ENCODE measurements at regions not wholly inside any gene's neighbourhood (a gene's known extent, or its start where the extent isn't known, plus 50 kb on each side); places are given as distances from the start of the nearest gene placed in this dataset.

GRCh38 chr16:50459496-50460080 lies 88.6 kb upstream of the NKD1 start:
- H3K23ac ChIP-seq (ENCODE audit: low read length) = no peak overlapping the region
- H3K4ac ChIP-seq (ENCODE audit: low read depth, low read length) = no peak overlapping the region
- peaks cover 2% of the 10 kb centered on the region for H3K4me1 ChIP-seq (ENCODE audit: control insufficient read depth, low read depth, low read length)
- no CpG with 5 or more reads among the region's 13 CpGs for WGBS (ENCODE audit: extremely low coverage, insufficient coverage, low lambda C conversion rate)
- no peak overlapping the region for H3K56ac ChIP-seq (ENCODE audit: low read length)
- no peaks in the 10 kb centered on the region for H3K27me3 ChIP-seq (ENCODE audit: insufficient read depth, low read length, poor library complexity)
- no peaks in the 10 kb centered on the region for H3K79me1 ChIP-seq (ENCODE audit: low read length)
- DNase-seq = no peak
- H3K79me2 ChIP-seq (ENCODE audit: control insufficient read depth, insufficient read depth, low read length) = no peaks in the 10 kb centered on the region
- H2BK120ac ChIP-seq (ENCODE audit: low read depth, low read length) = no peak overlapping the region
- no peak overlapping the region for H4K5ac ChIP-seq (ENCODE audit: low read length)
- no peak overlapping the region for H3K4me2 ChIP-seq (ENCODE audit: low read length)
- no peaks in the 10 kb centered on the region for H3K36me3 ChIP-seq (ENCODE audit: control insufficient read depth, insufficient read depth, low read length)
- H4K8ac ChIP-seq (ENCODE audit: low read depth, low read length) = no peak overlapping the region
- H3K9ac ChIP-seq (ENCODE audit: low read length) = no peak overlapping the region
- no peak overlapping the region for H3K4me3 ChIP-seq (ENCODE audit: low read length)
- H3K18ac ChIP-seq (ENCODE audit: low read length) = no peak overlapping the region
- H2BK15ac ChIP-seq (replicated peaks; ENCODE audit: low read depth) = no peak overlapping the region
- no peak overlapping the region for H2BK5ac ChIP-seq (ENCODE audit: low read length)
- H3K27ac ChIP-seq (ENCODE audit: low read depth, low read length) = no peak overlapping the region
- H2AK5ac ChIP-seq (ENCODE audit: low read length) = no peak overlapping the region

DNA sequence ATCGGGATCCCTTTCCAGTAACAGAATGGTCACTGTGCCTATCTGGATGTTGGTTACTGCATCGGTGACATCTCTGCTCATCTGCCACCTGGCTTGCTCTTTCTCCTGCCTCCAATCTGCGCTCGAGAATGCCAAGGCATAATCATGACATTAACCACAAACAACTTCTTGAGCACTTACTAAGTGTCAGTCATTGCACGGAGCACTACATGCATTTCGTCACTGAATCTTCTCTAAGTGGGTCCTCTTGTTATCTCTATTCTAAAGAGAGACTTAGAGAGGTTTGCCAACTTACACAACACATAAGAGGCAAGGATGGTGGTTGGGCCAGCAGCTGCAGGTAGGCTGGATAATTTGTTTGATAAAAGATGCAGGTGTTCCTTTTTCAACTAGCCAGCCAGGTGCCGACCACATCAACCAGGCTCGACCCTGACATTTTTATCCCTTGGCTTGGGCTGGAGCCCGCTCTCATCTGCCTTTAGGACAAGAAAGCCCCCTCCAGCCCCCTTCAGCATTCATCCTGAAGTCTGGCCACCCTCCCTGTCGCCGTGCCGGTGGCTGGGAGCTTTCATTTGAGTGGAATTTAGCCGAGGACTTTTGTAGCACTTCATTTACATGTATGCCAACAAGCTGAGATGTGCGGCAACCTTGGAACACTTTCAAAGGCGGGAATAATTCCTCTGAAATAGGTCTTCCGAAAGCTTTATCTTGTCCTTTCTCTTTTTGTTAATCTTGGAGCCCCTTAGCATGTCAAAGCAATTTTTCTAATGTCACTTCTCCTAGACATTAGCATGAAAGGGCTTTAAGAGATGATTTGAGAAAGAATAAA lies 89.3 kb upstream of the NKD1 start:
- Histone ChIP-seq H2BK5ac (ENCODE audit: low read length) (no peak overlapping the region), H3K4me2 (ENCODE audit: low read length) (no peak overlapping the region), H3K36me3 (ENCODE audit: control insufficient read depth, insufficient read depth, low read length) (no peaks in the 10 kb centered on the region), H3K27me3 (ENCODE audit: insufficient read depth, low read length, poor library complexity) (no peaks in the 10 kb centered on the region), H3K56ac (ENCODE audit: low read length) (no peak overlapping the region), H3K79me2 (ENCODE audit: control insufficient read depth, insufficient read depth, low read length) (no peaks in the 10 kb centered on the region), H3K4me1 (ENCODE audit: control insufficient read depth, low read depth, low read length) (peaks cover 2% of the 10 kb centered on the region), H4K8ac (ENCODE audit: low read depth, low read length) (no peak overlapping the region), H2AK5ac (ENCODE audit: low read length) (no peak overlapping the region), H3K18ac (ENCODE audit: low read length) (no peak overlapping the region), H2BK120ac (ENCODE audit: low read depth, low read length) (no peak overlapping the region), H3K23ac (ENCODE audit: low read length) (no peak overlapping the region), H3K79me1 (ENCODE audit: low read length) (no peaks in the 10 kb centered on the region), H3K9ac (ENCODE audit: low read length) (no peak overlapping the region), H3K4ac (ENCODE audit: low read depth, low read length) (no peak overlapping the region), H2BK15ac (replicated peaks; ENCODE audit: low read depth) (no peak overlapping the region), H3K27ac (ENCODE audit: low read depth, low read length) (no peak overlapping the region), H3K4me3 (ENCODE audit: low read length) (no peak overlapping the region), H4K5ac (ENCODE audit: low read length) (no peak overlapping the region)
- WGBS (ENCODE audit: extremely low coverage, insufficient coverage, low lambda C conversion rate) = no CpG with 5 or more reads among the region's 16 CpGs
- no peak for DNase-seq

DNA sequence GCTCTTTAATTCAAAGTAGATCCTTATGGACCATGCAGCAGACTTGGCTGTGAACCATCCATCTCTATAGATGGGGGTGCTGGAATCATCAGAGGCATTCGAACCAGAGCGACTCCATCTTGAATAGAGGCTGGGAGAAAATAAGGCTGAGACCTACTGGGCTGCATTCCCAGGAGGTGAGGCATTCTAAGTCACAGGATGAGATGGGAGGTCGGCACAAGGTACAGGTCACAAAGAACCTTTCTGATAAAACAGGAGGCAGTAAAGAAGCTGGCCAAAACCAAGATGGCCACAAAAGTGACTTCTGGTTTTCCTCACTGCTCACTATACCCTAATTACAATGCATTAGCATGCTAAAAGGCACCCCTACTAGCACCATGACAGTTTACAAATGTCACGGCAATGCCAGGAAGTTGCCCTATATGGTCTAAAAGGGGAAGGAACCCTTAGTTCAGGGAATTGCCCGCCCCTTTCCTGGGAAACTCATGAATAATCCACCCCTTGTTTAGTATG lies 89.2 kb upstream of the BRD7 start:
- Histone ChIP-seq H3K79me2 (ENCODE audit: control insufficient read depth, insufficient read depth, low read length) (no peaks in the 10 kb centered on the region), H4K5ac (ENCODE audit: low read length) (no peak overlapping the region), H2AK5ac (ENCODE audit: low read length) (no peak overlapping the region), H3K27ac (ENCODE audit: low read depth, low read length) (no peak overlapping the region), H4K8ac (ENCODE audit: low read depth, low read length) (no peak overlapping the region), H2BK15ac (replicated peaks; ENCODE audit: low read depth) (no peak overlapping the region), H3K79me1 (ENCODE audit: low read length) (no peaks in the 10 kb centered on the region), H3K27me3 (ENCODE audit: insufficient read depth, low read length, poor library complexity) (no peaks in the 10 kb centered on the region), H3K4ac (ENCODE audit: low read depth, low read length) (no peak overlapping the region), H3K4me3 (ENCODE audit: low read length) (no peak overlapping the region), H3K23ac (ENCODE audit: low read length) (no peak overlapping the region), H3K9ac (ENCODE audit: low read length) (no peak overlapping the region), H2BK120ac (ENCODE audit: low read depth, low read length) (no peak overlapping the region), H3K4me1 (ENCODE audit: control insufficient read depth, low read depth, low read length) (peaks cover under 1% of the 10 kb centered on the region), H3K18ac (ENCODE audit: low read length) (no peak overlapping the region), H3K36me3 (ENCODE audit: control insufficient read depth, insufficient read depth, low read length) (no peaks in the 10 kb centered on the region), H3K56ac (ENCODE audit: low read length) (no peak overlapping the region), H3K4me2 (ENCODE audit: low read length) (no peak overlapping the region), H2BK5ac (ENCODE audit: low read length) (no peak overlapping the region)
- DNase-seq = no peak
- no CpG with 5 or more reads among the region's 5 CpGs for WGBS (ENCODE audit: extremely low coverage, insufficient coverage, low lambda C conversion rate)

- Histone ChIP-seq H3K4ac (ENCODE audit: low read depth, low read length) (no peak overlapping the region), H4K8ac (ENCODE audit: low read depth, low read length) (no peak overlapping the region), H3K56ac (ENCODE audit: low read length) (no peak overlapping the region), H3K9ac (ENCODE audit: low read length) (no peak overlapping the region), H3K27me3 (ENCODE audit: insufficient read depth, low read length, poor library complexity) (no peaks in the 10 kb centered on the region), H3K36me3 (ENCODE audit: control insufficient read depth, insufficient read depth, low read length) (no peaks in the 10 kb centered on the region), H3K79me1 (ENCODE audit: low read length) (no peaks in the 10 kb centered on the region), H2AK5ac (ENCODE audit: low read length) (no peak overlapping the region), H2BK5ac (ENCODE audit: low read length) (no peak overlapping the region), H3K27ac (ENCODE audit: low read depth, low read length) (no peak overlapping the region), H2BK15ac (replicated peaks; ENCODE audit: low read depth) (no peak overlapping the region), H3K79me2 (ENCODE audit: control insufficient read depth, insufficient read depth, low read length) (no peaks in the 10 kb centered on the region), H3K4me1 (ENCODE audit: control insufficient read depth, low read depth, low read length) (no peaks in the 10 kb centered on the region), H3K23ac (ENCODE audit: low read length) (no peak overlapping the region), H2BK120ac (ENCODE audit: low read depth, low read length) (no peak overlapping the region), H3K4me2 (ENCODE audit: low read length) (no peak overlapping the region), H4K5ac (ENCODE audit: low read length) (no peak overlapping the region), H3K4me3 (ENCODE audit: low read length) (no peak overlapping the region), H3K18ac (ENCODE audit: low read length) (no peak overlapping the region)
- no peak for DNase-seq
- WGBS (ENCODE audit: extremely low coverage, insufficient coverage, low lambda C conversion rate) = no CpG with 5 or more reads among the region's 4 CpGs
Observed at GRCh38 chr16:50457423-50457822, 88.6 kb upstream of the BRD7 start.

GRCh38 chr16:50455288-50455845 lies 86.6 kb upstream of the BRD7 start:
- WGBS (ENCODE audit: extremely low coverage, insufficient coverage, low lambda C conversion rate) = no CpG with 5 or more reads among the region's 7 CpGs
- DNase-seq = no peak
- H2BK5ac ChIP-seq (ENCODE audit: low read length) = no peak overlapping the region

More at GRCh38 chr16:50455288-50455845, 86.6 kb upstream of the BRD7 start:
- H3K4me2 ChIP-seq (ENCODE audit: low read length) = no peak overlapping the region
- H3K4me3 ChIP-seq (ENCODE audit: low read length) = no peak overlapping the region
- H3K56ac ChIP-seq (ENCODE audit: low read length) = no peak overlapping the region
- H3K4ac ChIP-seq (ENCODE audit: low read depth, low read length) = no peak overlapping the region
- H4K5ac ChIP-seq (ENCODE audit: low read length) = no peak overlapping the region
- H3K27me3 ChIP-seq (ENCODE audit: insufficient read depth, low read length, poor library complexity) = no peaks in the 10 kb centered on the region
- H3K79me2 ChIP-seq (ENCODE audit: control insufficient read depth, insufficient read depth, low read length) = no peaks in the 10 kb centered on the region
- no peak overlapping the region for H2AK5ac ChIP-seq (ENCODE audit: low read length)
- H4K8ac ChIP-seq (ENCODE audit: low read depth, low read length) = no peak overlapping the region
- no peak overlapping the region for H3K18ac ChIP-seq (ENCODE audit: low read length)
- H2BK120ac ChIP-seq (ENCODE audit: low read depth, low read length) = no peak overlapping the region
- H3K4me1 ChIP-seq (ENCODE audit: control insufficient read depth, low read depth, low read length) = no peaks in the 10 kb centered on the region
- no peak overlapping the region for H3K9ac ChIP-seq (ENCODE audit: low read length)
- H3K36me3 ChIP-seq (ENCODE audit: control insufficient read depth, insufficient read depth, low read length) = no peaks in the 10 kb centered on the region
- H3K27ac ChIP-seq (ENCODE audit: low read depth, low read length) = no peak overlapping the region
- no peaks in the 10 kb centered on the region for H3K79me1 ChIP-seq (ENCODE audit: low read length)
- peak overlapping the region; percentile 16 for H3K23ac ChIP-seq (ENCODE audit: low read length)
- H2BK15ac ChIP-seq (replicated peaks; ENCODE audit: low read depth) = no peak overlapping the region

Measured in mesendoderm (in vitro differentiated cells).